Lower lobe of right lung (tissue), 2 donors: ENCODE measurements at regions not wholly inside any gene's neighbourhood (a gene's known extent, or its start where the extent isn't known, plus 50 kb on each side); places are given as distances from the start of the nearest gene placed in this dataset.
A peak's percentile ranks its signal among the peaks of the same experiment; 100 is the strongest.

Experiments used
- ATAC-seq, 2 donors: fragments of 200-7000 bp; cut with Tn5 transposase; one replicate each; pipeline ENCODE4 v1.9.1; 2020 to 2022; ENCODE audit warnings: mild to moderate bottlenecking in 2 of 2, moderate library complexity in 2 of 2
- DNase-seq: peaks from one replicate; pipeline ENCODE4 v3.0.0-alpha.2; 2020
- H3K27ac ChIP-seq: fragments of 200-600 bp; one replicate; pipeline ENCODE4 v1.8.0; 2022
- H3K27me3 ChIP-seq: fragments of 200-600 bp; one replicate; pipeline ENCODE4 v1.8.0; 2022; ENCODE audit warnings: low read depth
- H3K36me3 ChIP-seq: fragments of 200-600 bp; one replicate; pipeline ENCODE4 v1.8.0; 2022; ENCODE audit warnings: mild to moderate bottlenecking
- H3K4me1 ChIP-seq: fragments of 200-600 bp; one replicate; pipeline ENCODE4 v1.8.0; 2022
- H3K4me3 ChIP-seq: fragments of 200-600 bp; one replicate; pipeline ENCODE4 v1.8.0; 2022; ENCODE audit warnings: mild to moderate bottlenecking
- H3K9me3 ChIP-seq: fragments of 200-600 bp; one replicate; pipeline ENCODE4 v1.8.0; 2022
- intact Hi-C: fragments of 100-400 bp; cut with DNase I; formaldehyde crosslinking; loops from one replicate; pipeline ENCODE4 v1.11.0; 2022
- TF ChIP-seq, protein P1 (sequence below): fragments of 200-600 bp; IDR thresholded peaks from one replicate; pipeline ENCODE4 v1.8.0; 2022; ENCODE audit warnings: antibody characterized with exemption, mild to moderate bottlenecking
- donor health status: DM: no; HTN: yes; CAD: no; lungs with severe emphysema.

DNA sequence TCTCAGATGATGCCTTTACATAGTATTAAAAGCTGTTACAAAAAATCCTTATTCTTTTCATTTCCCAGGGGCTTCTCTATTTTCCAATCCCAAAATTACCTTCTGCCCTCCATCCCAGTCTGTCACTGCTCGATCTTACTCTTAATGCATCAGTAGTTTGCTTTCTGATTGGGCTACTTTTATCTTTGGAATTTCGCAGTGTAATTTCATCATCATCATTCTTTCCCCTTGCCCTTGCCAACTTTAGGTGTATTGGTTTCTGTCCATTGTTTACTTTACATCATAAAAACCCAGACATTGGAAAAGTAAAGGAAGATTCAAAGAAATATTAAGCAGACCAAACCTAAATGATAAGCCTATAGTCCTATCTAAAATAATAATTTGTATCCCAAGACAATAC is 457.2 kb downstream of the PIK3C3 start:
- no peak overlapping the region for H3K27ac ChIP-seq
- no peaks in the 10 kb centered on the region for H3K36me3 ChIP-seq
- TF ChIP-seq, protein P1, sequence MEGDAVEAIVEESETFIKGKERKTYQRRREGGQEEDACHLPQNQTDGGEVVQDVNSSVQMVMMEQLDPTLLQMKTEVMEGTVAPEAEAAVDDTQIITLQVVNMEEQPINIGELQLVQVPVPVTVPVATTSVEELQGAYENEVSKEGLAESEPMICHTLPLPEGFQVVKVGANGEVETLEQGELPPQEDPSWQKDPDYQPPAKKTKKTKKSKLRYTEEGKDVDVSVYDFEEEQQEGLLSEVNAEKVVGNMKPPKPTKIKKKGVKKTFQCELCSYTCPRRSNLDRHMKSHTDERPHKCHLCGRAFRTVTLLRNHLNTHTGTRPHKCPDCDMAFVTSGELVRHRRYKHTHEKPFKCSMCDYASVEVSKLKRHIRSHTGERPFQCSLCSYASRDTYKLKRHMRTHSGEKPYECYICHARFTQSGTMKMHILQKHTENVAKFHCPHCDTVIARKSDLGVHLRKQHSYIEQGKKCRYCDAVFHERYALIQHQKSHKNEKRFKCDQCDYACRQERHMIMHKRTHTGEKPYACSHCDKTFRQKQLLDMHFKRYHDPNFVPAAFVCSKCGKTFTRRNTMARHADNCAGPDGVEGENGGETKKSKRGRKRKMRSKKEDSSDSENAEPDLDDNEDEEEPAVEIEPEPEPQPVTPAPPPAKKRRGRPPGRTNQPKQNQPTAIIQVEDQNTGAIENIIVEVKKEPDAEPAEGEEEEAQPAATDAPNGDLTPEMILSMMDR, result no peak
- H3K4me1 ChIP-seq, result no peaks in the 10 kb centered on the region
- ATAC-seq (no peak), DNase-seq (no peak)
- H3K4me3 ChIP-seq, result no peak overlapping the region
- no peaks in the 10 kb centered on the region for H3K27me3 ChIP-seq
- no peaks in the 10 kb centered on the region for H3K9me3 ChIP-seq
- intact Hi-C loops, result no loop called here

DNA sequence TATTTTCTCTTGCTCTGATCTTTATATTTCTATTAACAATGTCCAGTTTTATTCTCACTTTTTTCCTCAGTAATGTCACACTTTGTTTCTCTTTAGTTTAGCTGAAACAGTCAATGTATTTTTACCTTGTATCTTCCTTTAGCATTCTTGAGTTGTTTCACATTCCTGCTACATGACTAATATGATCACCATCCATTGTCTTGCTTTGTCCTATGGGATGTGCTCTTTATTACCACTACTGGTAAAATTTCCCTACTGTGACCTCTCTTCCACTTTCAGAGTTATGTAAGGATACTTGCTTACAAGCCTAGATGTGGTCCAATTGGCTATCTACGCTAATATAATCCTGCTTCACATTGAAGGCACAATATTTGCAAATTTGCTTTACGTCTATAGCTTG is 457.9 kb downstream of the PIK3C3 start:
- Histone ChIP-seq H3K9me3 (no peaks in the 10 kb centered on the region), H3K27ac (no peak overlapping the region), H3K27me3 (no peaks in the 10 kb centered on the region), H3K4me3 (no peak overlapping the region), H3K4me1 (no peaks in the 10 kb centered on the region), H3K36me3 (no peaks in the 10 kb centered on the region)
- intact Hi-C loops, result no loop called here
- DNase-seq, result no peak
- TF ChIP-seq, protein P1, result no peak
- no peak for ATAC-seq

GRCh38 chr18:42413870-42414269 is 458.8 kb downstream of the PIK3C3 start:
- H3K4me3 ChIP-seq, result no peak overlapping the region
- no peak for DNase-seq
- H3K9me3 ChIP-seq, result no peaks in the 10 kb centered on the region
- no peak overlapping the region for H3K27ac ChIP-seq
- TF ChIP-seq, protein P1, result no peak
- peak; percentile 51 to 76 for ATAC-seq
- H3K4me1 ChIP-seq, result no peaks in the 10 kb centered on the region
- no peaks in the 10 kb centered on the region for H3K36me3 ChIP-seq
- intact Hi-C loops, result no loop called here
- no peaks in the 10 kb centered on the region for H3K27me3 ChIP-seq

- intact Hi-C loops, result no loop called here
- TF ChIP-seq, protein P1, result no peak
- ATAC-seq, result peak; percentile 55 to 61
- Histone ChIP-seq H3K27ac (no peak overlapping the region), H3K4me3 (no peak overlapping the region), H3K4me1 (no peaks in the 10 kb centered on the region), H3K36me3 (no peaks in the 10 kb centered on the region), H3K9me3 (no peaks in the 10 kb centered on the region), H3K27me3 (no peaks in the 10 kb centered on the region)
- no peak for DNase-seq
Measured at GRCh38 chr18:42414756-42415454, 459.9 kb downstream of the PIK3C3 start.

DNA sequence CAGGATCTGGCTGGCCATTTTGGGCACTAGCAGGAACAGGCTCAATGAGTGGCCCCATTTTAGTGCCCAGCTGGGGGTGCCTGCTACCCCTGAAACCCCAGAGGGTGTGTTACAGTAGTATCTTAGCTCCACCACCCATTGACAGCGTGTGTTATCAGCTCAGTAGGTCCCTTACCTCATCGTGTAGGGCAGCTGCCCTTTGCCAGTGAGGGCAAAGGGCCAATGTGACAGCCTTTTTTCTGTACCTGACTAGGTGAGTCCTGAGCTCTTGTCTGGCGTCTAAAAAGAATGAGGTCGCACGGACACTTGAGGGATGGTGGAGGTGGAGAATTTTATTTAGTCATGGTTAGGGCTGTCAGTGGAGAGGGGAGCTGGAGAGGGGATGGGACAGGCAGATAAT is 462.2 kb downstream of the PIK3C3 start:
- Histone ChIP-seq H3K9me3 (no peaks in the 10 kb centered on the region), H3K4me3 (no peak overlapping the region), H3K27me3 (no peaks in the 10 kb centered on the region), H3K36me3 (no peaks in the 10 kb centered on the region), H3K4me1 (no peaks in the 10 kb centered on the region), H3K27ac (no peak overlapping the region)
- DNase-seq, result no peak
- intact Hi-C loops, result no loop called here
- no peak for ATAC-seq
- TF ChIP-seq, protein P1, result no peak
